ENCODE measurements at regions not wholly inside any gene's neighbourhood (a gene's known extent, or its start where the extent isn't known, plus 50 kb on each side); places are given as distances from the start of the nearest gene placed in this dataset.

- WGBS (ENCODE audit: low lambda C conversion rate) = 3% methylated on average over 1 of the region's 1 CpG
- H3K4me2 ChIP-seq (ENCODE audit: low read depth, low read length) = no peak overlapping the region
- H3K4me3 ChIP-seq (replicated peaks in 1 of 3; ENCODE audit: insufficient read depth in 1 of 3, low read depth in 2 of 3, low read length in 3 of 3) = no peak overlapping the region
- H3K36me3 ChIP-seq (replicated peaks in 1 of 2; ENCODE audit: control insufficient read depth in 1 of 2, insufficient read depth in 2 of 2, low read length in 2 of 2) = no peaks in the 10 kb centered on the region
- no peaks in the 10 kb centered on the region for H3K79me2 ChIP-seq (ENCODE audit: insufficient read depth, low read length)
- H3K9me3 ChIP-seq (ENCODE audit: low read length) = no peaks in the 10 kb centered on the region
- peaks cover 6% of the 10 kb centered on the region; the same call in 1 of the 2 replicates for H3K4me1 ChIP-seq (ENCODE audit: insufficient read depth, low read length)
- no peak for FAIRE-seq
- no TSS peak for BruUV-seq (replicated peaks)
- in situ Hi-C loops (cut with HindIII; ENCODE audit: extremely low pct_ligation_motif_present, low pct_unique_long_range_greater_than_20kb) = no loop called here
- ATAC-seq = no peak
- H4K20me1 ChIP-seq (ENCODE audit: insufficient read depth, low read length) = no peaks in the 10 kb centered on the region
- intact Hi-C loops (cut with micrococcal nuclease; ENCODE audit: unreplicated experiment) = no loop called here
- no peak overlapping the region for H2AFZ ChIP-seq (ENCODE audit: low read length)
- no peak overlapping the region for H3K9ac ChIP-seq (ENCODE audit: insufficient read depth, low read depth, low read length)
- H3K27me3 ChIP-seq (ENCODE audit: control insufficient read depth in 1 of 2, insufficient read depth in 2 of 2, low read length in 2 of 2) = peaks cover 4 to 20% of the 10 kb centered on the region in 2 experiments; a peak in 4 of 5 replicates
- no peak overlapping the region for H3K27ac ChIP-seq (ENCODE audit: extremely low read length, insufficient read depth, low read length)
- no peak for DNase-seq (ENCODE audit: low spot score)
- POLR2A ChIA-PET = no interaction called here
- CTCF ChIA-PET (ENCODE audit: low intra/inter-chr PET ratio, low total read pairs) = no interaction called here
- TF ChIP-seq ZMAT5 (CRISPR knock-in tag; IDR thresholded peaks at IDR 0.05; ENCODE audit: borderline replicate concordance, low read depth) (no peak), KLF6 (CRISPR knock-in tag; IDR thresholded peaks at IDR 0.05) (no peak), ARID3A (IDR thresholded peaks at IDR 0.05; ENCODE audit: low read depth, low read length) (no peak), ZNF747 (CRISPR knock-in tag; IDR thresholded peaks at IDR 0.05; ENCODE audit: borderline replicate concordance) (no peak), ZNF792 (CRISPR knock-in tag; IDR thresholded peaks at IDR 0.05) (no peak), ZNF232 (CRISPR knock-in tag; IDR thresholded peaks at IDR 0.05; ENCODE audit: borderline replicate concordance) (no peak), ZZZ3 (CRISPR knock-in tag; IDR thresholded peaks at IDR 0.05; ENCODE audit: borderline replicate concordance) (no peak)
Observed at GRCh38 chr12:67073336-67073735, 195.8 kb upstream of the CAND1 start.

- Histone ChIP-seq H2AFZ (ENCODE audit: low read length) (no peak overlapping the region), H3K4me2 (ENCODE audit: low read depth, low read length) (no peak overlapping the region), H3K4me3 (replicated peaks in 1 of 3; ENCODE audit: insufficient read depth in 1 of 3, low read depth in 2 of 3, low read length in 3 of 3) (no peak overlapping the region), H3K9ac (ENCODE audit: insufficient read depth, low read depth, low read length) (no peak overlapping the region), H3K4me1 (ENCODE audit: insufficient read depth, low read length) (peaks cover 6% of the 10 kb centered on the region; the same call in 1 of the 2 replicates), H4K20me1 (ENCODE audit: insufficient read depth, low read length) (no peaks in the 10 kb centered on the region), H3K9me3 (ENCODE audit: low read length) (no peaks in the 10 kb centered on the region), H3K79me2 (ENCODE audit: insufficient read depth, low read length) (no peaks in the 10 kb centered on the region), H3K27ac (ENCODE audit: extremely low read length, insufficient read depth, low read length) (no peak overlapping the region), H3K36me3 (replicated peaks in 1 of 2; ENCODE audit: control insufficient read depth in 1 of 2, insufficient read depth in 2 of 2, low read length in 2 of 2) (no peaks in the 10 kb centered on the region), H3K27me3 (ENCODE audit: control insufficient read depth in 1 of 2, insufficient read depth in 2 of 2, low read length in 2 of 2) (peaks cover 4 to 19% of the 10 kb centered on the region in 2 experiments; a peak in 4 of 5 replicates)
- WGBS (ENCODE audit: low lambda C conversion rate) = 34% methylated on average over 4 of the region's 6 CpGs
- POLR2A ChIA-PET = no interaction called here
- DNase-seq (ENCODE audit: low spot score) (no peak), ATAC-seq (no peak), FAIRE-seq (no peak)
- no TSS peak for BruUV-seq (replicated peaks)
- in situ Hi-C loops (cut with HindIII; ENCODE audit: extremely low pct_ligation_motif_present, low pct_unique_long_range_greater_than_20kb) = no loop called here
- CTCF ChIA-PET (ENCODE audit: low intra/inter-chr PET ratio, low total read pairs) = no interaction called here
- intact Hi-C loops (cut with micrococcal nuclease; ENCODE audit: unreplicated experiment) = no loop called here
- TF ChIP-seq PAX8 (CRISPR knock-in tag; IDR thresholded peaks at IDR 0.05; ENCODE audit: borderline replicate concordance) = no peak
- TF ChIP-seq PPARG (CRISPR knock-in tag; conservative IDR thresholded peaks at IDR 0.05) = no peak
- no peak for TF ChIP-seq ZNF816 (CRISPR knock-in tag; IDR thresholded peaks at IDR 0.05; ENCODE audit: borderline replicate concordance)
- no peak for TF ChIP-seq BATF2 (CRISPR knock-in tag; IDR thresholded peaks at IDR 0.05)
- TF ChIP-seq FOXK1 (CRISPR knock-in tag; IDR thresholded peaks at IDR 0.05; ENCODE audit: borderline replicate concordance, low read depth) = no peak
- TF ChIP-seq NFE2L2 (IDR thresholded peaks at IDR 0.05; ENCODE audit: low read length) = no peak
- TF ChIP-seq GTF3A (CRISPR knock-in tag; conservative IDR thresholded peaks at IDR 0.05) = no peak
- no peak for TF ChIP-seq TBL1XR1 (IDR thresholded peaks at IDR 0.05; ENCODE audit: borderline replicate concordance, low read length, partially characterized antibody)
- TF ChIP-seq ZNF101 (CRISPR knock-in tag; IDR thresholded peaks at IDR 0.05; ENCODE audit: borderline replicate concordance, low read depth) = no peak
- no peak for TF ChIP-seq HDAC1 (CRISPR knock-in tag; IDR thresholded peaks at IDR 0.05)
- no peak for TF ChIP-seq ZMYM3 (CRISPR knock-in tag; IDR thresholded peaks at IDR 0.05)
- no peak for TF ChIP-seq ZNF17 (CRISPR knock-in tag; IDR thresholded peaks at IDR 0.05)
Observed at GRCh38 chr12:67074072-67074471, 195.1 kb upstream of the CAND1 start.

Measured in HepG2 (cell line).